DMS 273 treated with DMSO at 0.1 percent for 48 hours (cell line): ENCODE measurements at regions not wholly inside any gene's neighbourhood (a gene's known extent, or its start where the extent isn't known, plus 50 kb on each side); places are given as distances from the start of the nearest gene placed in this dataset.

Experiments used
- DNase-seq: peaks from one replicate; lab custom pipeline; 2025; lab: John Stamatoyannopoulos, UW

- no peak for DNase-seq
These were observed 426.3 kb upstream of the ST6GAL2 start for GRCh38 chr2:107312240-107312639.

GRCh38 chr2:107313316-107313715 is 427.3 kb upstream of the ST6GAL2 start:
- DNase-seq = no peak

GRCh38 chr2:107320881-107321280 is 434.9 kb upstream of the ST6GAL2 start:
- DNase-seq = no peak

- DNase-seq = no peak
These were observed 436.4 kb upstream of the ST6GAL2 start for GRCh38 chr2:107322416-107322815.

- DNase-seq = no peak
These were observed 438.1 kb upstream of the ST6GAL2 start for GRCh38 chr2:107323946-107324565.

- DNase-seq = peak; percentile 57
These were observed 440.2 kb upstream of the ST6GAL2 start for GRCh38 chr2:107325981-107326786.

- DNase-seq = no peak
These were observed 448.3 kb upstream of the ST6GAL2 start for GRCh38 chr2:107334306-107334705.

GRCh38 chr2:107336526-107336925 is 450.6 kb upstream of the ST6GAL2 start:
- no peak for DNase-seq

- DNase-seq = no peak
These were observed 451.4 kb upstream of the ST6GAL2 start for GRCh38 chr2:107337209-107337898.

- no peak for DNase-seq
These were observed 452.1 kb upstream of the ST6GAL2 start for GRCh38 chr2:107338059-107338458.

GRCh38 chr2:107338571-107338970 is 452.6 kb upstream of the ST6GAL2 start:
- DNase-seq = no peak

GRCh38 chr2:107340955-107341354 is 455.0 kb upstream of the ST6GAL2 start:
- DNase-seq = no peak

- DNase-seq = no peak
These were observed 463.4 kb upstream of the ST6GAL2 start for GRCh38 chr2:107349329-107349728.

- no peak for DNase-seq
These were observed 468.2 kb upstream of the ST6GAL2 start for GRCh38 chr2:107354175-107354574.

- DNase-seq = no peak
These were observed 468.3 kb upstream of the RGPD4 start for GRCh38 chr2:107358362-107358761.

GRCh38 chr2:107359021-107359420 is 467.7 kb upstream of the RGPD4 start:
- no peak for DNase-seq

GRCh38 chr2:107361751-107362381 is 464.8 kb upstream of the RGPD4 start:
- no peak for DNase-seq

GRCh38 chr2:107362993-107363392 is 463.7 kb upstream of the RGPD4 start:
- no peak for DNase-seq

- no peak for DNase-seq
These were observed 462.9 kb upstream of the RGPD4 start for GRCh38 chr2:107363806-107364205.

GRCh38 chr2:107364361-107364950 is 462.2 kb upstream of the RGPD4 start:
- no peak for DNase-seq

GRCh38 chr2:107374249-107374648 is 452.4 kb upstream of the RGPD4 start:
- peak; percentile 12 for DNase-seq

- DNase-seq = no peak
These were observed 449.8 kb upstream of the RGPD4 start for GRCh38 chr2:107376909-107377308.
